ENCODE measurements at regions not wholly inside any gene's neighbourhood (a gene's known extent, or its start where the extent isn't known, plus 50 kb on each side); places are given as distances from the start of the nearest gene placed in this dataset.

GRCh38 chr5:168055961-168056360 is 235.5 kb upstream of the WWC1 start:
- DNase-seq: no peak

DNA sequence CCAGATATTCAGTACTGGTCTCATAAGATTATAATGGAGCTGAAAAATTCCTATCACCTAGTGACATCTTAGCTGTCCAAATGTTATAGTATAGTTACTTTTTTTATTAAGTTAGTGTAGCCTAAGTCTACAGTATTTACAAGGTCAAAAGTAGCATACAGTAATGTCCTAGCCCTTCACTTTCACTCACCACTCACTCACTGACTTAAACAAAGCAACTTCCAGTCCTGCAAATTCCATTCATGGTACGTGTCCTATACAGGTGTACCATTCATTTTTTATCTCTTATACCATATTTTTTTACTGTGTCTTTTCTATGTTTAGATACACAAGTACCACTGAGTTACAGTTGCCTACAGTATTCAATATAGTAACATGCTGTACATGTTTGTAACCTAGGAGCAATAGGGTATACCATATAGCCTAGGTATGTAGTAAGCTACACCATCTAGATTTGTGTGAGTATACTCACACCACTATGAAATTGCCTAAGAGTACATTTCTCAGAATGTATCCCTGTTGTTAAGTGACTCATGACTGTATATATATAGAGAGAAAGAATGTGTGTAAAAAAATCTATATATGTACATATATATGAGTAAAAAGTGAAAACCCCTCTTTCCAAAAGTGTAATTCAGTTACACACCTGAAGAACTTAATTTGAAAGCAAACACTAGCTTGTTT is 234.8 kb upstream of the WWC1 start:
- no peak for DNase-seq

GRCh38 chr5:168057905-168058304 is 233.5 kb upstream of the WWC1 start:
- no peak for DNase-seq

GRCh38 chr5:168059131-168059530 is 232.3 kb upstream of the WWC1 start:
- DNase-seq: no peak

GRCh38 chr5:168062239-168062638 is 229.2 kb upstream of the WWC1 start:
- DNase-seq: no peak

DNA sequence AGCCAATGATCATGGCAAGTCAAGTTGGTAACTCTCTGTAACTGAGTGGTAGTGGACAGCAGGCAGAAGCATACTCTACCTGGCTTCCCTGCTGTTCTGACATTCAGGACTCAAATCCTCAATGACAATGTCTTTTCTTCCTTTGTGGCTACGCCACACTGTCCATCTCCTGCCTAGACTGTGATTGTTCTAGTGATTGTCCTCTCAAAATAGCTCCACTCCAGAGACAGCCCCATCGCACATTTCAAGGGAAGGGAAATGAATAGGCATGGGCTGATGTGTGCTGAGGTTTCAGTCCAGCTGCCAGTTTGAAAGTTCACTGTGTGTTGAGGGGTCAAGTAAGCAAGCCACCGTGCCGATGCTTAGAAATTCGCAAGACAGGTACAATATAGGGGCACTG is 227.0 kb upstream of the WWC1 start:
- no peak for DNase-seq

DNA sequence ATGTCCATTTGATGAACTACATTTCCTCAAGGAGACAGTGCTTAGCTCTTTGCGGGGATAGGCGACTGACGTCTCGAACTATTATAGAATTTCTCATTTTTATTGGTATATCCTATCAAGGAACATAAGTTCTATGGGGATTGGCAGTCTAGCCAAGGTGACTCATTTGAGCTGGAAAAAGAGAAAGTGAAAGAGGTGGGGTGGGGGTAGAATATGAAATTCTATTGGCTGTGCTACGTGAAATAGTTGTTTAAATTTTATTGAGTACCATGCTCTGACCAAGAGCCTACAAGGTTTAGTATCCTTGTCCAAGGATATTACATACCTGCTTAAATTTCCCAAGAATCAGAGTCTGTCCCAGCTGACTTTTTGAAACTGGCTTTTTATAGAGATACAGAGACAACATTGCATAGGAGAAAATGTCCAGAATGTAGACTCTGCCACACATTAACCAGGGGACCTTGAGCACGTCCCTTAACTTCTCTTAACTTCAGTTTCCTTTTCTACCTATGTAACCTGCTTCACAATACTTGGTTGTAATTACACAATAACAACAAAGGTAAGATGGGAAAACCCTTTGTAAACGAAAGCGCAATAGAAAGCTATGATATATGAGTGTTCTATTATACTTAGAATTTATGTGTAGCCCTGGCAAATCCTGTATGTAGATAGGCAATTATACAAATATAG is 226.4 kb upstream of the WWC1 start:
- DNase-seq: no peak

DNA sequence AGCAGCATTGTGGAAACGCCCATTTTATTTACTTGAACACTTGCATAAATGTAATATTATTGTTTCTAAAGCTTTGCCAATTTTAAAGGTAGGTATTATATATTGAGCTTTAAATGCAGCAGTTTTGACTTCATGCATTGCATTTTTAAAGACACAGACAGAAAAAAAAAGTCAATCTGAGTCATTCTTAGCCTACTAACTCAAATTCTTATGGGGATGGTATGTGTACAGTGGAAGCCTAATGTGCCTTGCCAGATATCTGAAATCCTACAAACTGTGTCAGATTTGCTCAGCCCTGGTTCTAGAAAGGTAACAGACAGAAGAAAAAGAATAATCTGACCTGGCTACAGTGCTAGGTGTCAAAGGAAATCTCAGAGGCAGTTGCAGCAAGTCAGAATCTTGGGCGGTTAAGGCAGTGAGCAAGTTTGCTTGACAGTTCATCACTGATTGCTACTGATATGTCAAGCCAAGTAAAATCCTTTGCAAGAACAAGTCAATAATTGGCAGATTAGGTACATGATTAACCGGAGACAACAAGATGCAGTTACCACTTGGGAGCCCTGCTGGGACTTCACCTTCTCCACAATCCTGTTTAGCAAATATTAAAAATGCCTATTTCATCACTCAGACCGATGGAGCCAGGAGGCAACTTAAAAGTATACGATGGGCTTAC is 224.8 kb upstream of the WWC1 start:
- DNase-seq: no peak

GRCh38 chr5:168070761-168071160 is 220.7 kb upstream of the WWC1 start:
- DNase-seq: no peak

DNA sequence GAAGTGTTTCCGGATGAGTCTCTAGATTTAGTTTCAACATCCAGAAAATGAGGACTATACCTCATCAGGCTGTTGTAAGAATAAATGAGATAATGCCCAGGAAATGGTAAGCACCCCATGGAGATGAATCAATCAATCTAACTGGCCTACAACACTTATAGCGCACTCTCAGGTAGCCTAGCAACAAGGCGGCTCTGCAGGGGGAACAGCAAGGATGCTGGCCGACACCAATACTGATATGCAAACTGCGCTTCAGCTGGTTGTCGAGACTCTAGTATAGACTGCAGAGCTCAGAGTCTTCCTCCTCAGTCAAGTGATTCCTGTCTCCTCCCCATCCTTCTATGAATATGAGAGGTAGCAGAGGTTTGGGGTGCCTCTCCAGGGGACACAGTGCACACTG is 218.8 kb upstream of the WWC1 start:
- DNase-seq: no peak

DNA sequence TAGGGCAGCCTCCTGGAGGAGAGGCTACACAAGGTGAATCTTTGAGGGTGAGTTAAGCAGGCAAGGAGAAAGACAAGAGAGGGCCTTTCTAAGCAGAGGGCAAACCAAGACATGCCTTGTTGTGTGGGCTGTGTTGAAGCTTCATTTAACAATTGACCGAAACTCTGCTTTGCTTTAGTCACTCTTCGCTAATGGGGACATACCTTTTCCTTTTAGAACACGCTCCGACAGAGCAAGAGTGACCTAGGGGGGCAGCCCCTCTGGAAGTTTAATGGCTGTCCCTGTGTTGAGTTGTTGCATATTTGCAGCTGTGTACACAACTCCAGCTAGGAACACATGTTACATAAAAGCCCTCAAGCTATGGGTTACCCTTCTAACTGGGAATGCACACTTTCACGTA is 218.1 kb upstream of the WWC1 start:
- no peak for DNase-seq

DNA sequence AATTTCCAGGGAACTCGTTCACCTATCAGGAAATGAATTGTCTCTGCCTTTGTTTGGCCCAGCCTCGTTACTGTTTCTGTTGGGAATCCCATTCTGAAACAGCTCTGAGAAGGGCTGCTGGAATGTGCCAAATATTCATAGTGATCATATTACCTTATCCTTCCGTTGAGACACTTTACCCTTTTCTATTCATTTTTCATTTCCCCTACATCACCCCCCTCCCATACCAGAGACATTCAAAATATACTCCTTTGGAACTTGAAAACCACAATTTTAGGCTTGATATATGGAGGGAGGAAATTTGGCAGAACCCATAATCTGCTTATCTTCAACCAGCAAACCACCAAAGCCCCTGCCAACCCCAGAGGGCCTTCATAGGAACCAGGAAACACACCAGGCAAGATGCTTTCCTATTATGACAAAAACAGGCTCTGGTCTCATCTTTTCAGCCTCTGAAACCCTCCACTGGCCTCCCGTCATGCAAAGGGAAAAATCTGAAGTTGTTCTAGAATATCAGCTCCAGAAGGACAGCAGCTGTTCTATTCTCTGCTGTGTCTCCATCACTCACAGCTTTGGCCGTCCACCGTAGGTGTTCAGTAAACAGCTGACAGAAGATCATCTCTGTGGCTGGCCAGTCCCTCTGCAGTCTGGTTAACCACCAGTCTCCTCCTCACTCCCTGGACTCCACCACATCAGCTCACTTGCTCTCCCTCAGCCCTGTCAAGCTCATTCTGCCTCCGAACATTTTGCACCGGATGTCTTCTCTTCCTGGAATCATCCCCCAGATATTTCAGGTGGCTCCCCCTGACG is 217.2 kb upstream of the WWC1 start:
- DNase-seq: peak; percentile 51

- DNase-seq: no peak
Measured at GRCh38 chr5:168075387-168075786, 216.1 kb upstream of the WWC1 start.

DNA sequence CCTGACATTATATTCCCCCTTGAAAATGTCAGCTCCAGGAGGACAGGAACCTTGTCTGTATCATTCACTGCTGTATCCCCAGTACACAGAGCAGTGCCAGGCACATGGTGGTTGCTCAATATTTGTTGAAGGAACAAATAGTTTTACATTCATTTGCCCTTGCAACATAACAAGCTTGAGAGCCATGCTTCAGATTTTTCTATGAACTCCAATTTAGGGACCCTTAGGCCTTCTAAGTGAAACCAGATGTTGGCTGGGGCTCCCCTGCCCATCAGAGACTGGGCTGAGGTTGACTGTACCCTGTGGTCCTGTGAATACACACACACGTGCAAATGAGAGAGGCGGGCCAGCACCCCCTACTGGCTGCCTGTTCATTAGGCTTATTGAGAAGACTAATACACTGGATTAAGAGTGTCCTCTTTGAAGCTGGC is 214.9 kb upstream of the WWC1 start:
- no peak for DNase-seq

DNA sequence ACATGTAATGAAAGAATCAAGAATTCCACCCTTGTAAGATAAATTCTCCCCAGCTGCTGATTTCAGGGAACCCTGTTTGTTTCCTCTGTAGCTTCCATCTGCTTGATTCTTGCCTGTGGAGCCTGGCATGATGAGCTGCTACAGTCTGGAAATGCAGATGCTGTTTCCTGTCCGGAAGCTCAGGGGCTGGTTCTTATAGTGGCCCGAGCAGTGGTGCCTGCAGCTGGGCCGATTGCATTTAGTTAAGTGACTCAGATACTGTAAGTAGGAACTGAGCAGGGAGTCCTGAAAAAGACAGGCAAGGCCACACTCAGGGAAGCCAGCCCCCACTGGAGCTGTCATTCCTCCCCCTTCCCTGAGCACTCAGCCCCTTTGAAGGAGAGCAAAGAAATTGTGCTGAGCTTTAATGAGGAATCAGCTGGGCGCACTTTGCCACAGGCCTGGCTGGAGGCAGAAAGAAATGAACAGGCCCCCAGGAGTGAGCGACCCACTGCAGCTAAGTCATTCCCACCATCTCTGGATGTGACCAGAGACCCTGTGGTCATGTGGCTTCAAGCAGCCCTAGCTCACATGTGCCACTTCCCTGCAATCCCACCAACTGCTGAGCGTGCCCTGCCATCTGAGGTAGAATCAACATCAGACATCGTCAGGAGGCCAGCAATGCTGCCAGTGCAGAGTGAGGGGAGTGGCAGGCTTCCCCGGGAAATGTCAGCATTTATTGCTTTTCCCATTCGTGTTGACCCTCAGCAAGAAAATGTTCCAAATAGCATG is 206.0 kb upstream of the WWC1 start:
- DNase-seq: no peak

DNA sequence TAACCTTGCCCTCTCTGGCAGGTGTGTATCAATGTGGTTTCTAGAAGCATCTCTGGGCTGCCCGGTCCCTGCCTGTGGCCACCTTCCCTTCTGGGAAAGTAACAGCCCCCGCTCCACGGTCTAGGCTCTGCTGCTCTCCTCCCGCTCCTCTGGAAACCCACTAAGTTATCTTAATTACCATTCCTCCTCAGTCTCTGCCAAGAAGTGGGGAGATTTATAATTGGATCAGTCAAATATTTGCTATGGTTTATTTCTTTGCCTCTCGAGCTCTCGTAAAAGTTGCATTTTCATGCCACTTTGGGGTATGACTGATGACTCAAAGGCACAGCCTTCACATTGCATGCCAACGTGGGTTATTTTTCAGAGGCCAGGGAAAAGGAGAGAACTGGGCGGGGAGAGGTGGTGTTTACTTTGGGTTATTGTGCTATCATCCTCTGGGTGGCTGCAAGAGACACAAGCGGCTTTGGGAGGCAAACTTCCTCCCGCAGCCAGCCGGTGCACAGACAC is 205.3 kb upstream of the WWC1 start:
- DNase-seq: no peak

DNA sequence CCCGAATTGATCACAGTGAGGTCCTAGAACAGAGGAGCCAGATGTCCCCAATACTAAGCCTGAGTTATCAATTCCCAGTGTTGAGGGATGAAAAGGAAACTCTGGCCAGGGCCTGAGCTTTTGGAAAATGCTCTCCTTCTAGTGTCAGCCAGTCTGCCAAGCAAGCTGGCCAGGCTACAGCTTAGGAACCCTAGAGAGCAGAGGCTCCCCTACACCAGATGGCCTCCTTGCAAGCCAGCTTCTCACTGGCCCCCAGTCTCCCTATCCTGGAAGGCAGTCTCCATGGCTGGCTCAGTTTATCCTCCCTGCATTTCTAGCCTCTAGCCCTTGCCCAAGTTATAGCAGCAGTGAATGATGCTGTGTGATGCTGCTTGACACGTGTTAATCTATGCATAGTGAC is 204.7 kb upstream of the WWC1 start:
- no peak for DNase-seq

DNA sequence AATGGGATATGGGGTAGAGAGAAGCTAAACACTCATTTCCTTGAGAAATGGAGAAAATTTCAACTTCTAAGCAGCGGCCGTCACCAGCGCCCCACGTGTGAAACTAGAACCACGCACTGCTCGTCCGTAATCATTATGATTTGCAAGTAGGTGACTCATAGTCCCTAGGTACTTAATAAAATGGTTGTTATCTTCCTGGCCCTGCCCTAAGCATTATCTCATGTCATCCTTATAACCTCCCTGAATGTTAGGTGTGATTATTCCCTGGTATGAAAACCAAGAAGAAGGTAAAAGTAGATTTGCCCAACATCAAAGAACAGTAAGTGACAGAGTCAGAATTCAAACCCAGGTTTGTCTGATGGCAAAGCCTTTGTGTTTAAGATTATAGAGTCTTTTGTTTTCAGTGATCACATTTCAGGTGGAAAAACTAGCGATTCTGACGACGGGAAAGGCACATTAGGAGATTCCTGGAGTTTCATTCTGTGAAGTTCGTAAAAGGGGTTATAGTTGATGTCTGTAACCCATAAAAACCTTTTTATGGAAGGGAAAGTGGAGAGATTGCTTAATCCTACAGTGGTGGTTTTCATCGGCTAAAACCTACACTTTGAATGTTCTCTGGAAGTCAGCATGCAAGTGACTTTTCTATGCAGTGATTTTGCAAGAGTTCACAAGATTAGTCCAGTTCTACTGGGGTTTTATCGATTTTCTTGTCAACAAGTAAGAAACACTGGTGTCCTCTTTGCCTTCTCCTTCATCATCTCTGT is 202.9 kb upstream of the WWC1 start:
- DNase-seq: no peak

GRCh38 chr5:168089201-168089887 is 202.1 kb upstream of the WWC1 start:
- no peak for DNase-seq

DNA sequence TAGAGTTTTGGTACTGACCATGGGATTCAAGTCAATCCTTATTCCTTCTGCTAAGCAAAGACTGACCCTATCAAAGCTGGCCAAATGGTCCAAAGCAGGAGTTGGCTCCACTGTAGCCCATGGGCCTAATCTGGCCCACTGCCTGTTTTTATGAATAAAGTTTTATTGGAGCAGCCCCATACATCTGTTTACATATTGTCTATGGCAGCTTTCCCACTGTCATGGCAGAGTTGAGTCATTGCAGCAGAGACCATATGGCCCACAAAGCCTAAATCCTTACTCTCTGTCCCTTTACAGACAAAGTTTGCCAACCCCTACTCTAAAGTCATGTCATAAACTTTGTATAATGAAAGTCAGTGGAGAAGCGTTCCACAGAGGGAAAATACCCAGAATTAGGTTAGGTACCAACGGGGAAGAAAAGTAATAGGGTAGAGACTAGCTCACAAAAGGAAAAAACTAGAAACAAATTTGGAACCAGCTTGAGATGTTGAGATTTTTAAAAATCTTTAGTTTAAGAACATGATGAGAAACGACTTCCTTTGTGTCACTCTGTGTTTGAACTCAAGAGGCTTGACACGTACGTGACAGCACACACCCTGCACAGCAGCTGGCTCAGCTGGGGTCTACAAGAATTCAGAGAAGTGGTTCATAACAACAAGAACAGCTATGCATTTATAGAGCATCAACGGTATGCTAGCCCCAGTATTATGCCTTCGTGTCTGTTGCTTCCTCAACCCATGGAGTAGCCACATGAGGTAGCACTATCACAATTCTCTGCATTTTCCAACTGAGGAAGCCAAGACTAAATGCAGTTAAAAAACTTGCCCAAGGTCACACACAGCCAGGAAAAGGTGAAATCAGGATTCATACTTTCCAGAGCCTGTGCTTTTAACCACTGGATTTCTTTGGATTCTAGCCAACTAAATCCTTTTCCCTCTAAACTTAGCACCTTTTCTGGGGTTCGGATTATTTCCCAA is 198.9 kb upstream of the WWC1 start:
- DNase-seq: no peak
